Naive B cell (primary cell): ENCODE measurements at regions not wholly inside any gene's neighbourhood (a gene's known extent, or its start where the extent isn't known, plus 50 kb on each side); places are given as distances from the start of the nearest gene placed in this dataset.

Experiments used
- ATAC-seq, 2 donors: fragments of 150-1000 bp; cut with Tn5 transposase; 2 replicates each; pipeline ENCODE4 v1.10.0; 2021; ENCODE audit warnings: low read depth in 2 of 2, mild to moderate bottlenecking in 2 of 2, moderate library complexity in 2 of 2
- DNase-seq: peaks from one replicate; pipeline ENCODE4 v3.0.0; 2022
- H3K27ac Mint-ChIP-seq, 6 donors: one replicate each; pipeline ENCODE4 v1.8.0; 2020 to 2022; ENCODE audit warnings: mild to moderate bottlenecking in 6 of 6, mixed read lengths in 6 of 6, moderate library complexity in 5 of 6, inconsistent platforms in 2 of 6
- H3K27me3 Mint-ChIP-seq, 3 donors: one replicate each; pipeline ENCODE4 v1.8.0; 2021 to 2022; ENCODE audit warnings: mixed read lengths in 3 of 3, mild to moderate bottlenecking in 1 of 3
- H3K36me3 Mint-ChIP-seq, 2 donors: one replicate each; pipeline ENCODE4 v1.8.0; 2020 to 2022; ENCODE audit warnings: mixed read lengths in 2 of 2, inconsistent platforms in 1 of 2, mild to moderate bottlenecking in 1 of 2
- H3K4me1 Mint-ChIP-seq, 3 donors: one replicate each; pipeline ENCODE4 v1.8.0; 2020 to 2022; ENCODE audit warnings: mixed read lengths in 3 of 3, inconsistent platforms in 1 of 3, mild to moderate bottlenecking in 1 of 3, moderate library complexity in 1 of 3
- H3K4me3 Mint-ChIP-seq, 8 donors: one replicate each; pipeline ENCODE4 v1.8.0; 2020 to 2022; ENCODE audit warnings: mild to moderate bottlenecking in 8 of 8, mixed read lengths in 8 of 8, moderate library complexity in 8 of 8, inconsistent platforms in 2 of 8
- H3K9me3 Mint-ChIP-seq, 7 donors: one replicate each; pipeline ENCODE4 v1.8.0; 2020 to 2022; ENCODE audit warnings: mixed read lengths in 7 of 7, mild to moderate bottlenecking in 5 of 7, inconsistent platforms in 2 of 7, moderate library complexity in 1 of 7

DNA sequence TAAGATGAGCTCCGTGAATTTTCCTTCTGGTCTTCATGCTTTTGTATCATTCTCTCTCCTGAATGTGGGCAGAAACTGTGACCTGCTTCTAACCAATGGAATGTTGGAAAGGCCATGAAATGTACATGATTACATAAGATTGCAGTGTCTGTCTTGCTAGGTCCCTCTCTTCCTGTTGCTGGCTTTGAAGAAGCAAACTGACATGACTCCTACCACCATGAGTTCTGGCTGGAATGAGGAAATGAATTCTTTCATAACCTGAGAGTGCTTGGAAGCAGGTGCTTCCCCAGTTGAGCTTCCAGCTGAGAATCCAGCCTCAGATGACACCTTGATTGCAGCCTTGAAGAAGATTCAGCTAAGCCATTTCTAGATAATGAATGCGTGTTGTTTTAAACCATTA lies 275.0 kb upstream of the MIR17HG start:
- H3K36me3 Mint-ChIP-seq, result no peaks in the 10 kb centered on the region
- H3K9me3 Mint-ChIP-seq, result peaks cover 0 to 7% (median under 1%) of the 10 kb centered on the region in 7 donors
- DNase-seq (no peak), ATAC-seq (no peak)
- no peak overlapping the region for H3K4me3 Mint-ChIP-seq
- no peaks in the 10 kb centered on the region for H3K4me1 Mint-ChIP-seq
- H3K27ac Mint-ChIP-seq, result no peak overlapping the region
- no peaks in the 10 kb centered on the region for H3K27me3 Mint-ChIP-seq

DNA sequence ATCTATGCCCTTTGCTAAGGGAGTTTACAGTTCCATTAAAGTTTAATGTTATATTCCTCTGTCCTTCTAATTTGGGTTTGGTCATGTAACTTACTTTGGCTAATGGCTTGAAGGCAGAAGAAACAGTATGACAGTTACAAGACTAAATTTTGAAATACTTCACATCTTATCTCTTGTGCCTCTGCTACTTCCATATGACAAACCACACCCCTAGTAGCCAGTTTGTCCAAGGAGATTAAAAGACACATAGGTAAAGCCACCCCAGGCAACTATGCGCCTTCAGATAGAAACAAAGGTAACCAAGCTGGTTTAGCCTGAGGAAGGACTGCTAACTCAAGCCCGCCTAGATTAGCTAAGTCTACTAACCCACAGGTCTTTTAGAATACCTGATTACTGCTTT lies 273.4 kb upstream of the MIR17HG start:
- no peak overlapping the region for H3K27ac Mint-ChIP-seq
- H3K9me3 Mint-ChIP-seq, result peaks cover 0 to 7% (median 0%) of the 10 kb centered on the region in 7 donors
- H3K36me3 Mint-ChIP-seq, result no peaks in the 10 kb centered on the region
- H3K4me1 Mint-ChIP-seq, result no peaks in the 10 kb centered on the region
- no peak overlapping the region for H3K4me3 Mint-ChIP-seq
- ATAC-seq, result no peak
- no peak for DNase-seq
- no peaks in the 10 kb centered on the region for H3K27me3 Mint-ChIP-seq

DNA sequence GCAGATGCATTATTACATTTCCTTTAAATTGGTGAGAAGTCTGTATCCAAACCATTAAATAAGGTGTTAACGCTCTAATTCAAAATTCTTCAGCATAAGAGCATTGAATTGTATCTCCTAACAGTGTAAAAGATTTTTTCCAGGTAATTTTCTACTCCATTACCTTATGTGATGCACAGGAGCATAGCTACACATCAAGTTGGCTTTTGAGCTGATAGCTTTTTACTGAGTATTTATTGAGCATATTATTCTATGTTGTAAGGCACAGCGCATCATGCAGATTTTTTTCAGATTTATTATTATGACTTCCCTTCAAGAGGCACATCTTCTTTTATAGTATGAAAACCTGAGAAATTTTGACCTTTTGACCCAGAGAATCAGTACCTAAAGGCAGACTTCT lies 270.7 kb upstream of the MIR17HG start:
- H3K27ac Mint-ChIP-seq, result no peak overlapping the region
- ATAC-seq (no peak), DNase-seq (no peak)
- H3K4me1 Mint-ChIP-seq, result no peaks in the 10 kb centered on the region
- H3K36me3 Mint-ChIP-seq, result no peaks in the 10 kb centered on the region
- H3K9me3 Mint-ChIP-seq, result peaks cover 0 to 7% (median 0%) of the 10 kb centered on the region in 7 donors
- H3K4me3 Mint-ChIP-seq, result no peak overlapping the region
- no peaks in the 10 kb centered on the region for H3K27me3 Mint-ChIP-seq

DNA sequence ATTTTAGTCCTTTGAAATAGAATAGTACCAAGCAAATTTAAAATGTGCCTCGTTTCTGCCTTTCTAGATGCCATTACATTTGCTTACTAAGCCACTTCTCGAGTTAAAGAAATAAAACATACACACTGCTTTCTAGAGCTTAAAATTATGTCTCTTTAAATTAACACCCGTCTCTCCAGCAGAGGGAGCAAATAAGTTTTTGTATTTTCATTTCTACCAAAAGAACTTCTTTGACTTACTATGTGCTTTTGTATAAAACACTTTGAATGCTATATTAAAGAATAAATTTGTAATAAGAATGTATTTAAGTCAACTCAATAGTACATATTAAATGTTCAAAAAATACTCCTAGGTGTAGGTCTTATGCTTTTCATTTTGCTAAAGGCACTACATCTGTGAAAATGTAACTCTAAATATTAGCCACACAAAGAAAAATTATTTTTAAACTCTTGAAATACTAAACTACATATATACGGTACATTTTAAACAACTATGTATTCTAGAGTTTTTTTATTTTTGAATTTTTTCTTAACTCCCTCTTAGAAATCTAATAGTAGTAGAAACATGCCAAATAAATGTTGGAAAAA lies 269.3 kb upstream of the MIR17HG start:
- ATAC-seq (no peak), DNase-seq (no peak)
- Mint-ChIP-seq H3K4me1 (no peaks in the 10 kb centered on the region), H3K4me3 (no peak overlapping the region), H3K27me3 (no peaks in the 10 kb centered on the region), H3K9me3 (peaks cover 0 to 4% (median 0%) of the 10 kb centered on the region in 7 donors), H3K27ac (no peak overlapping the region), H3K36me3 (no peaks in the 10 kb centered on the region)

DNA sequence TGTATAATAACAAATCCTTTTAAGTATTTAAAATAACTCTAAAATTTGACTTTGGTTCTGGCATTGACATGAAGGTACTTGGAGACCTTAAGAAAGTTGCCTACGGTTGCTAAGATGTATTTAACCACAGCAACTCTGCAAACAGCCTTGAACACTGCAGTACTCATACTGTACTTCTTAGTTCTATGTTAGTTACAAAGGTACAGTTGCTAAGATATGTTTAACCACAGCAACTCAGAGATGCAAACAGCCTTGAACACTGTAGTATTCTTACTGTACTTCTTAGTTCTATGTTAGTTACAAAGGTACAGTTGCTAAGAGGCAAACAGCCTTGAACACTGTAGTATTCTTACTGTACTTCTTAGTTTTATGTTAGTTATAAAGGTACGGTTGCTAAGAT lies 268.3 kb upstream of the MIR17HG start:
- Mint-ChIP-seq H3K27ac (no peak overlapping the region), H3K9me3 (peaks cover 0 to 4% (median 0%) of the 10 kb centered on the region in 7 donors), H3K36me3 (no peaks in the 10 kb centered on the region), H3K27me3 (no peaks in the 10 kb centered on the region), H3K4me3 (no peak overlapping the region), H3K4me1 (no peaks in the 10 kb centered on the region)
- ATAC-seq, result no peak
- DNase-seq, result no peak

DNA sequence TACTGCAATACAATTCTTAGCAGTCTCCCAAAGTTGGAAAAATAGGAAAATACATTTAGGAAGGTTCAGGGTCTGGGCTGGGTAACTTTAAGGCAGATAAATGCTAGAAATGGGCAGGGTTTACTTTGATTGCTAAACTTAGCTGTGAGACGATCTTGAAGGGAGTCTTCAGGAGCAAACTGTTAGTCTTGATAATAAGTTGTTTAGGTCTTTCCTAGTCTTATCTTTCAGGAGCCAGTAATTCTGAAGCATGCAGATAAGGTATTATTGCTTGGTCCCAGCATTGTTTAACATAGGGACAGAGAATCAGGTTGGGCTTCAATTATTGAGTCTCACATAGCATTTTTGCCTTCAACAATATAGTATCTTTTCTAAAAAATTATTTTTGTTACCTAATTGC lies 262.4 kb upstream of the MIR17HG start:
- no peak overlapping the region for H3K27ac Mint-ChIP-seq
- no peaks in the 10 kb centered on the region for H3K36me3 Mint-ChIP-seq
- H3K9me3 Mint-ChIP-seq, result peaks cover 0 to 4% (median 0%) of the 10 kb centered on the region in 7 donors
- DNase-seq, result no peak
- no peaks in the 10 kb centered on the region for H3K27me3 Mint-ChIP-seq
- H3K4me3 Mint-ChIP-seq, result no peak overlapping the region
- ATAC-seq, result no peak
- no peaks in the 10 kb centered on the region for H3K4me1 Mint-ChIP-seq

DNA sequence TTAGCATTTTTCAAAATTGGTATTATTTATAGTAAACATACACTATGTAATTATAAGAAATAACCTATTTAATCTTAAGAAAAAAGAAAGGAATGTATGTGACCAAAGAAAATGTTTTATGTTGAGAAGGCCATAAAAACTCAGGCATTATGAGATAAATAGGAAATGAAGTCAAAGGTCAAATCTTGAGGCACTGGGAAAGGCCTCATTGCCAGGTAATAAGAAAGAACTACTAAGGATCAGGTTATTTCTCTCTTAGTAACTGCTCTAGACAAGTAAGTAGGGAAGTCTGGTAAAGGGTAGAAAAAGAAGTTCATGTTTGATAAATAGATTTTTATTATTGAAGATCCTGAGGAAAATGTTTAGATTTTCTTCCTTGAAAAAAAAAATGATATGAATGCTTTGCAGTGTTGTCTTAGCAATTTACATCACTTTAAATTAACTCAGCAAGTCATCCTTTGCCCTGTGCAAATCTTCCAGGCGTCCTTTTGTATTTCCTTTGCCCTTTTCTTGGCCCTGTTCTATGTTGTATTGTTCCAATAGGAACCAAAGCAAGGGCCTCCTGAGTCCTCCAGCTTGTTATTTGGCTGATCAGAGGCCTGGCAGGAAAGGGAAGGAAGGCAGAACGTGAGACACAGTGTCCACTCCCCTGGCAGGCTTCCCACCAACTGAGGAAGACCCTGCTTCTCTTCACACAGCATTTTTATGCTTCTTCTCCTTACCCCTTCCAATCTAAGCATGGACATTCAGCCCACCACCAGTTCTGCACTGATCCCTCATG lies 260.4 kb upstream of the MIR17HG start:
- DNase-seq (no peak), ATAC-seq (no peak)
- no peaks in the 10 kb centered on the region for H3K4me1 Mint-ChIP-seq
- no peaks in the 10 kb centered on the region for H3K36me3 Mint-ChIP-seq
- H3K4me3 Mint-ChIP-seq, result no peak overlapping the region
- peaks cover 0 to 1% (median 0%) of the 10 kb centered on the region in 7 donors for H3K9me3 Mint-ChIP-seq
- H3K27me3 Mint-ChIP-seq, result no peaks in the 10 kb centered on the region
- no peak overlapping the region for H3K27ac Mint-ChIP-seq

DNA sequence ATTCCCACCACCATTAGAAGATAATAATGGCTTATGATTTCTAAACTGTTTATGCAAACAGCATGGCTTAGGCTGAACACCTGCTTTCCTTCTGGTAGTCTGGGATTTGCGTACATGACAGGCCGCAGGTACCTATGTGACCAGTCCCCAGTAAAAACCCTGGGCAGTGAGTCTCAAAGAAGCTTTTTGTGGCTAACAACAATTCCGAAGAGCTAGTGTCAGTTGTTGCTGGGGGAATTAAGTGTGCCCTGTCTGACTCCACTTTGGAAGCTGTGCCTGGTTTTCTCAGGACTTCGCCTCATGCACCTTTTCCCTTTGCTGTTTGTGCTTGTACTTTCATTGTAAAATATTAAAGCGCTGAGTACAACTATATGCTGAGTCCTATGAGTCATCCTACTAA lies 250.2 kb upstream of the MIR17HG start:
- Mint-ChIP-seq H3K36me3 (no peaks in the 10 kb centered on the region), H3K4me3 (no peak overlapping the region), H3K27me3 (no peaks in the 10 kb centered on the region), H3K27ac (no peak overlapping the region), H3K4me1 (no peaks in the 10 kb centered on the region), H3K9me3 (peaks cover 0 to 2% (median 0%) of the 10 kb centered on the region in 7 donors)
- no peak for ATAC-seq
- no peak for DNase-seq

DNA sequence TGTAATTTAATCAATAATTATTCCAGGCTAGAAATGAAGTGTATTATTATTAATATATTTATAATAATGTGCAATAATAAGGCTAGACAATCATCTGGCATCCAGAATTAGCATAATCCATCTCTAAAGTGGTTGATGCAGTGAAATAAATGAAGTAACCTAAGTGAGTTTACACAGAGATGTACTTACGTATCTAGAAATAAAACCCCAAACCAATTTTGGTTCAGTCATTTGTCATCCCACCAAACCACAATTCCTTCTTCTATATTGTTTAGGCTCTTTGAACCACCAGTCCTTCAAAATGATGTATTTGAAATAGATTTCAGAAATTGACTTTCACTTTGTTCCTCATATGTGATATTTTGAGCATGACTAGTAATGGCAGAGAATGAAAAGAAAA lies 247.6 kb upstream of the MIR17HG start:
- Mint-ChIP-seq H3K4me3 (no peak overlapping the region), H3K27ac (no peak overlapping the region), H3K36me3 (no peaks in the 10 kb centered on the region), H3K9me3 (peaks cover 0 to 5% (median 0%) of the 10 kb centered on the region in 7 donors), H3K4me1 (no peaks in the 10 kb centered on the region), H3K27me3 (no peaks in the 10 kb centered on the region)
- DNase-seq, result no peak
- ATAC-seq, result no peak

DNA sequence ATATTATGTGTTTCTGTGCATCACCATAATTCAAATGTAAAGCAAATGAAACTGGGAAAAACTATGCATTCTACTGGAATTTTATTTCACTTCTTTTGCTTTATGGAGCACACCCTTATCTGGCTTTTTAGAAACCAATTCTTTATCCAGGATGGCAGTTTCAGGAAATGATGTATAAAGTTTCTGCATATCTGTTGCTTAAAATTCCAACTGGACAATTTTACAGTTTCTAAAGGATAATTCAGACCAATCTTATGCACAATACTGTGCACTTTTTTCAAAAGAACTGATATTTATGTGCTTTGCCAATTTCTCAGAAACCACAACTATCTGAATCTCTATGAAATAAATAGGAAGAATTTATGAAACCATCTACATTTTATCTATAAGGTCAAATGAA lies 246.5 kb upstream of the MIR17HG start:
- no peak for ATAC-seq
- Mint-ChIP-seq H3K4me1 (no peaks in the 10 kb centered on the region), H3K4me3 (no peak overlapping the region), H3K36me3 (no peaks in the 10 kb centered on the region), H3K27ac (no peak overlapping the region), H3K27me3 (no peaks in the 10 kb centered on the region), H3K9me3 (peaks cover 0 to 7% (median 0%) of the 10 kb centered on the region in 7 donors)
- no peak for DNase-seq

DNA sequence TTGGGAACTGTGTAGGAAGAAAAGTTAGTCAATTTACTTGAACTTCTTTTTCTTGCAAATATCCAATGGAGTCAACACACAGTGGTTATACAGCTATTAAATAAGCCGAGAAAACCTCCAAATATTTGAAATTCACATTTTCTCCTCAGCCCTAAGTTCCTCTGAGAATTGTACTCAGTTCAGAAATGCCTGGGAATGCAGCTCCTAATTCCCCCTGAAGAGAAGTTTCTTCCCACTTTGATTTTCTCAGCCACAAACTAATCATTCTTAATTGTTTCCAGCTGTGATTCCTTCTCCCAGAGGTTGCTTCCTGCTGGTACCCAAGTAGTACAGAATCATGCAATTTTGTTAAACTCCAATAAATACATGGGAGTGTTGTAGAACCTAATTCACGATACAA lies 246.1 kb upstream of the MIR17HG start:
- no peaks in the 10 kb centered on the region for H3K27me3 Mint-ChIP-seq
- ATAC-seq (no peak), DNase-seq (no peak)
- no peak overlapping the region for H3K4me3 Mint-ChIP-seq
- no peak overlapping the region for H3K27ac Mint-ChIP-seq
- no peaks in the 10 kb centered on the region for H3K4me1 Mint-ChIP-seq
- H3K36me3 Mint-ChIP-seq, result no peaks in the 10 kb centered on the region
- peaks cover 0 to 7% (median 0%) of the 10 kb centered on the region in 7 donors for H3K9me3 Mint-ChIP-seq

DNA sequence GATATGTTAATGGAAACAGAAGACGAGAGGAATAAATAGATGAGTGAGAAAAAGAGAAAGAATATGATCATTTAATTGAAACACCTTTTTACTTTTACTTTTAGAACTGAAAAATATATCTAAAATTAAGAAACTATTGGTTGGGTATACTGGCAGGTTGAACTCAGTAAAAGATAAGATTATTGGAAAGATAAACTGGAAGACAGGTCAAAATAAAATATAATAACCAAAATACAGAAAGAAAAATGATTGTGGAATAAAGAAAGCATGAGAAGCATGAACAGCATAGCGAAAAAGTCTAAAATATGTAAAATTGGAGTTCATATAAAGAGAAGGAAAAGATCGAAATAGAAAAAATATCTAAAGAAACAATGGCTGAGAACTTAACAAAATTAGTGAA lies 242.2 kb upstream of the MIR17HG start:
- Mint-ChIP-seq H3K4me3 (no peak overlapping the region), H3K4me1 (no peaks in the 10 kb centered on the region), H3K27me3 (no peaks in the 10 kb centered on the region)

DNA sequence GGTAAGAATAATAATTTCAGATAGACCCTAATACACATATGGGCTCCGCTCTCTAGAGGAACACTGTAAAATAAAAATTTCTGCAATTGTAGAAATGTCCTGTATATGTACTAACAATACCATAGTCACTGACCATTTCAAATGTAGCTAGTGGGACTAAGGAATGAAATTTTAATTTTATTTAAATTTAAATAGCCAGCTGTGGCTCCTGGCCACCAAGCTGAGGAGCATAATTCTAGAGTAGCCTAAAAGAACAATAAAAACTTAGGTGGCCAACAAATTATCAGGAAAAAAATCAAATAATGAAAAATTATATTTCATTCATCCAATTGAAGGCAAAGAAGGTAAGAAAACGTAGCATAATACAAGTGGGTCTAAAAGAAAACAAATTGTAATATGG lies 240.9 kb upstream of the MIR17HG start:
- no peak for ATAC-seq
- Mint-ChIP-seq H3K27ac (no peak overlapping the region), H3K4me1 (no peaks in the 10 kb centered on the region), H3K9me3 (peaks cover 0 to 7% (median 3%) of the 10 kb centered on the region in 7 donors), H3K4me3 (no peak overlapping the region), H3K36me3 (no peaks in the 10 kb centered on the region), H3K27me3 (no peaks in the 10 kb centered on the region)
- DNase-seq, result no peak

More for the DNA sequence above, 242.2 kb upstream of the MIR17HG start:
- DNase-seq (no peak), ATAC-seq (no peak)
- Mint-ChIP-seq H3K36me3 (no peaks in the 10 kb centered on the region), H3K27ac (no peak overlapping the region), H3K9me3 (peaks cover 0 to 7% (median 4%) of the 10 kb centered on the region in 7 donors)

DNA sequence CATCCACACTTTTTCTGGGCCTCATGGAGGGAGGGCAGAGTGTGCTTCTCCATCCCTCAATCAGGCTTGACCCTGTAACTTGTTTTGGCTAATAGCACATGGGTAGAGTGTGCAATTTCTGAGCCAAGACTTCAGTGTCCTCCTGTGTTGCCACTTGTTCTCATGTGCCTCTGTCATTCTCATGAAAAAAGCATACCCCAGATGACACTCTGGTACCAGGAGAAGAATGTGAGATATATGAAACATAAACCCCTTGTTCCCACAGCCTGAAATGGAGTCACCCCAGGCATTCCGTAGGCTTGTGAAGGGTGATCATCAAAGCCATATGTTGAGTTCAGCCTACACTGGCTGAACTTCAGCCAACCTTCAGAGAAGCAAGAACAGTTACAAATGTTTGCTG lies 239.2 kb upstream of the MIR17HG start:
- Mint-ChIP-seq H3K27ac (no peak overlapping the region), H3K9me3 (peaks cover 0 to 6% (median 0%) of the 10 kb centered on the region in 7 donors), H3K4me1 (no peaks in the 10 kb centered on the region), H3K27me3 (no peaks in the 10 kb centered on the region), H3K4me3 (no peak overlapping the region), H3K36me3 (no peaks in the 10 kb centered on the region)
- no peak for DNase-seq
- ATAC-seq, result no peak
